ENCODE measurements at regions not wholly inside any gene's neighbourhood (a gene's known extent, or its start where the extent isn't known, plus 50 kb on each side); places are given as distances from the start of the nearest gene placed in this dataset.

GRCh38 chr18:23333827-23334226 is 119.3 kb upstream of the RIOK3 start:
- H3K4me1 Mint-ChIP-seq: no peaks in the 10 kb centered on the region
- peaks cover 6% of the 10 kb centered on the region for H3K9me3 Mint-ChIP-seq
- H3K4me3 Mint-ChIP-seq: no peak overlapping the region
- H3K36me3 Mint-ChIP-seq (ENCODE audit: low read depth): peaks cover 5% of the 10 kb centered on the region
- ATAC-seq (replicated peaks): no peak
- no peaks in the 10 kb centered on the region for H3K27me3 Mint-ChIP-seq
- no peak overlapping the region for H3K27ac Mint-ChIP-seq

- H3K4me3 Mint-ChIP-seq: no peak overlapping the region
- H3K4me1 Mint-ChIP-seq: no peaks in the 10 kb centered on the region
- ATAC-seq (replicated peaks): no peak
- H3K36me3 Mint-ChIP-seq (ENCODE audit: low read depth): peaks cover 5% of the 10 kb centered on the region
- H3K27me3 Mint-ChIP-seq: no peaks in the 10 kb centered on the region
- H3K9me3 Mint-ChIP-seq: peaks cover 3% of the 10 kb centered on the region
- no peak overlapping the region for H3K27ac Mint-ChIP-seq
These were observed 118.5 kb upstream of the RIOK3 start for GRCh38 chr18:23334569-23334968.

DNA sequence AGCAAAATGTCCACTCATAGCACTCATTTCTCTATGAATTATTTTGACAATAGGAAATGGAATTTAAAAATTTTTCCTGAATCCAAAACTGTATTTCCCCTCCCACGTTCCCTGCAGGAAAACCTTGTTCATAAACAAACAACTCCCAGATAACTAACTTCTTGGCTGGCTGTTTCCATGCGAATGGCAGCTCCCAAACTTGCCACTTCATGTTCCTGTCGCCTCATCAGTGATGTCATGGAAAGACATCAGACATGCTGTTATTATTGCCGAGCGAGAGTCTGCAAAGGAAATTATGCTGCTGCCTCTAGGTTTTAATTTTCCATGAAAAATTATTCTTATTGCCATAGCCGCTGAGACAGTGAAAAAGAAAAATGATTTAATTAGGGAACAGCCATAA is 117.0 kb upstream of the RIOK3 start:
- H3K27ac Mint-ChIP-seq: peak overlapping the region; percentile 5
- no peaks in the 10 kb centered on the region for H3K9me3 Mint-ChIP-seq
- H3K4me3 Mint-ChIP-seq: no peak overlapping the region
- no peaks in the 10 kb centered on the region for H3K36me3 Mint-ChIP-seq (ENCODE audit: low read depth)
- ATAC-seq (replicated peaks): no peak
- H3K4me1 Mint-ChIP-seq: peaks cover 4% of the 10 kb centered on the region
- H3K27me3 Mint-ChIP-seq: no peaks in the 10 kb centered on the region

DNA sequence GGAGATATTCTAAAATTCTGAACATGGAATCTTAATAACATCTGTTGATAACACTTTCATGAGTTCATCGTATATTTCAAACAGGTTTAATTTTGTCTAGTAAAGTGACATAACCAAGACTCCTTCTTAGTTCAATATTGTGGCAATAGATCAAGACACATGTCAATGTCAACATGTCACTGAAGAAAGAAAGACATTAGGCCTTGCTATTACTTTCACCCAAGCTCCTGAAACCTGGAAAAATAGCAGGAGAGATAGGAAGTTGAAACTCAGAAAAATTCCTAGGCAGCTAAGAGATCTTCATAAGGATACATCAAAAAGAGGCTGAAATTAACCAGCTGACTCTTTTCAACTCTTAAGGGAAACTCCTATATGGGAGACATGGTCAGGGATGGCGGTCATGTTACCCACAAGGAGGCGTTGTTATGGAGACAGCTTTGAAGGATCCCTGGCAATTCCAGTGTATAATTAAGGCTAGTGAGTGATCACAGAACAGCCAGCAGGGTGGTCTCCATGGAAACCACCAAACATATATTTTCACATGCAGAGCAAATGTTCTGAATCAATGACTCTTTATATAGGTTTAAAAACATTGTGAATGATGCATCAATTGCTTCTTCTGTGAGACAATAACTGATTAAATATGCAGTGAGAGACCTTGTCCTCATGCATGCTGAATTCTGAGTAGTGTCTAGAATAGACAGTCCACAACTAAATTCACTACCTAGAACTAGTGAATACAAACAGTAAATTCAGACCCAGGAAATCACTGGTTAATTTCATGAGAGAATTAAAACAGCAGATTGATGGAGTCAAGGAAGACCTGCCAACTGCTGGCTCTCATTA is 115.3 kb upstream of the RIOK3 start:
- H3K9me3 Mint-ChIP-seq: peaks cover 4% of the 10 kb centered on the region
- no peak overlapping the region for H3K4me3 Mint-ChIP-seq
- H3K36me3 Mint-ChIP-seq (ENCODE audit: low read depth): no peaks in the 10 kb centered on the region
- H3K27me3 Mint-ChIP-seq: no peaks in the 10 kb centered on the region
- no peak overlapping the region for H3K27ac Mint-ChIP-seq
- no peak for ATAC-seq (replicated peaks)
- H3K4me1 Mint-ChIP-seq: peaks cover 11% of the 10 kb centered on the region

DNA sequence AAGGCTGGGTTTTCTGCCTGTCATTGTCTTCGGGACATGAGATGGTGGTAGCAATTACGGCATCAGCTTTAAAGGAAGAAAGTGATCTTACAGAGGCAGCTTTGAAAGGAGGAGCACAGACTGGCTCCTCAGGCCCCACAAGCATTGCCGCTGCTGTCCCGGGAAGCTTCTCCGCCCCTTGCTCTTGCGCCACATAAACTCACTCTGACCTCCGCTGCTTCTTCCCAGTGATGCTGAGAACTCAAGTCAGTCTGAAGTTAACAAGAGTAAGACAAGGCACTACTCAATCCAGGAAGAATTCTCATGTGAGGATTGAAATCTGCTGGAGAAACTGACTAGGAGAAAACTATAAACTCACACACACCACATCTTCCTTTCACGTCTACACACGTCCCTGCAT is 112.4 kb upstream of the RIOK3 start:
- Mint-ChIP-seq H3K27ac (peak overlapping the region; percentile 56), H3K4me1 (peaks cover 11% of the 10 kb centered on the region), H3K4me3 (peak overlapping the region; percentile 45), H3K9me3 (peaks cover 4% of the 10 kb centered on the region), H3K36me3 (ENCODE audit: low read depth) (no peaks in the 10 kb centered on the region), H3K27me3 (no peaks in the 10 kb centered on the region)
- ATAC-seq (replicated peaks): no peak

- ATAC-seq (replicated peaks): peak; percentile 83
- peak overlapping the region; percentile 45 for H3K4me3 Mint-ChIP-seq
- no peaks in the 10 kb centered on the region for H3K36me3 Mint-ChIP-seq (ENCODE audit: low read depth)
- H3K27me3 Mint-ChIP-seq: no peaks in the 10 kb centered on the region
- peaks cover 11% of the 10 kb centered on the region for H3K4me1 Mint-ChIP-seq
- H3K27ac Mint-ChIP-seq: peak overlapping the region; percentile 56
- H3K9me3 Mint-ChIP-seq: peaks cover 4% of the 10 kb centered on the region
These were observed 111.7 kb upstream of the RIOK3 start for GRCh38 chr18:23341383-23341782.

GRCh38 chr18:23341983-23342382 is 111.1 kb upstream of the RIOK3 start:
- Mint-ChIP-seq H3K27ac (no peak overlapping the region), H3K27me3 (no peaks in the 10 kb centered on the region), H3K36me3 (ENCODE audit: low read depth) (no peaks in the 10 kb centered on the region), H3K4me3 (peak overlapping the region; percentile 45), H3K9me3 (peaks cover 4% of the 10 kb centered on the region), H3K4me1 (peaks cover 11% of the 10 kb centered on the region)
- ATAC-seq (replicated peaks): no peak

GRCh38 chr18:23342506-23342905 is 110.6 kb upstream of the RIOK3 start:
- Mint-ChIP-seq H3K36me3 (ENCODE audit: low read depth) (no peaks in the 10 kb centered on the region), H3K4me1 (peaks cover 11% of the 10 kb centered on the region), H3K4me3 (no peak overlapping the region), H3K27me3 (no peaks in the 10 kb centered on the region), H3K9me3 (peaks cover 4% of the 10 kb centered on the region), H3K27ac (no peak overlapping the region)
- ATAC-seq (replicated peaks): peak; percentile 64

DNA sequence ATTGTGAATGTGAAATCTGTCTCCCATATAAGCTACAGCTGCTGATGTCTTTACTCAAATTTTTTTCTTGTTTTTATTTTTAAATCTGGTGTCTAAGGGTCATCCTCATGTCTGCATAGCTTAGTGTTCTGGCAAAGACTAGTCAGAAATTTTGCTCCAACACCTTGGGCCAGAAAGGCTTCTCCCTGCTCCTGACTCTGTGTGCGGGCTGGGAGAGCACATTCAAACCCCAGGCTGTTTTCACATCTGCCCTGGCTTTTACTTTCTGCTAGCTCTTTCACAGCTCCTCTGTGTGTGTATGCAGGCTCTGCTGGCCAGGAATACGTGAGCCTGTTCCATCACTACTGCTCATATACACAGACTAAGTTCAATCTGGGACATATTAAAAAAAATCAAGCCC is 102.9 kb upstream of the RIOK3 start:
- peaks cover 5% of the 10 kb centered on the region for H3K4me1 Mint-ChIP-seq
- H3K9me3 Mint-ChIP-seq: no peaks in the 10 kb centered on the region
- no peaks in the 10 kb centered on the region for H3K27me3 Mint-ChIP-seq
- no peak overlapping the region for H3K27ac Mint-ChIP-seq
- H3K36me3 Mint-ChIP-seq (ENCODE audit: low read depth): peaks cover 34% of the 10 kb centered on the region
- ATAC-seq (replicated peaks): no peak
- no peak overlapping the region for H3K4me3 Mint-ChIP-seq

DNA sequence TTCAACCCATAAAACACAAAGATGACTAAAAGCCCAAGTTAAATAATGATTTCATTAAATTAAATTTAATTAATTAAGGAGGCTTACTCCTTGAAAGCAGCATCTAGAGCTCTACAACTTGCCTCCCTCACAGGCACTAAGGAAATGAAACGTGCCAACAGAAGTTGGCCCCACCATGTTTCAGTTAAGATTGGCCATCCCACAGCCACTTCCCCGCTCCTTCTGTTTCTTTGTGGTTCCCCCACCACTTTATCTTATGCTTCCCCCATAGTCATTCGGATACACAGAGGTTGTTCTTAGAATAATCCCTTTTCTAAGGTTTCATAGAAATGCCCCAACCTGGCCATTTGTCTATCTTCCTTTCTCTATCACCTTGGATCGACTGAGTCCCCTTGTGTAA is 101.6 kb upstream of the RIOK3 start:
- no peak for ATAC-seq (replicated peaks)
- H3K36me3 Mint-ChIP-seq (ENCODE audit: low read depth): peaks cover 34% of the 10 kb centered on the region
- H3K4me3 Mint-ChIP-seq: no peak overlapping the region
- no peaks in the 10 kb centered on the region for H3K27me3 Mint-ChIP-seq
- no peak overlapping the region for H3K27ac Mint-ChIP-seq
- H3K9me3 Mint-ChIP-seq: no peaks in the 10 kb centered on the region
- peaks cover 5% of the 10 kb centered on the region for H3K4me1 Mint-ChIP-seq

DNA sequence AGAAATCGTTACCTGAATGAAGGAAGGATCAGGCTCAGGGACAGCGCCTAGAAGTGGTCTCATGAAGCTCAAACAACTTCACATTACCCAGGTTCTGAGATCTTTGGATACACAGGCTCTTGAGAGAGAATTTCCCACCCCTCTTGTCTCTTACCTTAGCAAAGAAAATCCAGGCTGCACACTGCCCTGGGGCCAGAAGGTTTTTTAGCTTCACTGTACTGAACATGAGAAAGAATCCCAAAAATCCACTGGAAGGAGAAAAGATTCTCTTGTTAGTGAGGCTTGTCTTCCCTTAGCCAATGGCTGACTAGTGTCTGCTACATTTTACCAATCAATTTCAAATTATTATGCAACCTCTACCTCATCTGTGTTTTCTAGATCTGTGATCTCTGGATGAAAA is 101.0 kb upstream of the RIOK3 start:
- Mint-ChIP-seq H3K9me3 (no peaks in the 10 kb centered on the region), H3K27me3 (no peaks in the 10 kb centered on the region), H3K4me3 (no peak overlapping the region), H3K27ac (no peak overlapping the region), H3K4me1 (peaks cover 5% of the 10 kb centered on the region), H3K36me3 (ENCODE audit: low read depth) (peaks cover 34% of the 10 kb centered on the region)
- ATAC-seq (replicated peaks): no peak

GRCh38 chr18:23353459-23353858 is 99.6 kb upstream of the RIOK3 start:
- H3K9me3 Mint-ChIP-seq: no peaks in the 10 kb centered on the region
- H3K4me1 Mint-ChIP-seq: peaks cover 9% of the 10 kb centered on the region
- H3K4me3 Mint-ChIP-seq: no peak overlapping the region
- peaks cover 34% of the 10 kb centered on the region for H3K36me3 Mint-ChIP-seq (ENCODE audit: low read depth)
- H3K27me3 Mint-ChIP-seq: no peaks in the 10 kb centered on the region
- no peak overlapping the region for H3K27ac Mint-ChIP-seq
- ATAC-seq (replicated peaks): no peak

- H3K27me3 Mint-ChIP-seq: no peaks in the 10 kb centered on the region
- H3K27ac Mint-ChIP-seq: no peak overlapping the region
- H3K9me3 Mint-ChIP-seq: no peaks in the 10 kb centered on the region
- ATAC-seq (replicated peaks): no peak
- no peak overlapping the region for H3K4me3 Mint-ChIP-seq
- peaks cover 14% of the 10 kb centered on the region for H3K4me1 Mint-ChIP-seq
- peaks cover 33% of the 10 kb centered on the region for H3K36me3 Mint-ChIP-seq (ENCODE audit: low read depth)
These were observed 98.5 kb upstream of the RIOK3 start for GRCh38 chr18:23354625-23355024.

GRCh38 chr18:23355206-23355605 is 97.9 kb upstream of the RIOK3 start:
- H3K27me3 Mint-ChIP-seq: no peaks in the 10 kb centered on the region
- H3K36me3 Mint-ChIP-seq (ENCODE audit: low read depth): peaks cover 27% of the 10 kb centered on the region
- ATAC-seq (replicated peaks): no peak
- no peak overlapping the region for H3K4me3 Mint-ChIP-seq
- H3K4me1 Mint-ChIP-seq: peaks cover 14% of the 10 kb centered on the region
- H3K27ac Mint-ChIP-seq: no peak overlapping the region
- H3K9me3 Mint-ChIP-seq: no peaks in the 10 kb centered on the region

DNA sequence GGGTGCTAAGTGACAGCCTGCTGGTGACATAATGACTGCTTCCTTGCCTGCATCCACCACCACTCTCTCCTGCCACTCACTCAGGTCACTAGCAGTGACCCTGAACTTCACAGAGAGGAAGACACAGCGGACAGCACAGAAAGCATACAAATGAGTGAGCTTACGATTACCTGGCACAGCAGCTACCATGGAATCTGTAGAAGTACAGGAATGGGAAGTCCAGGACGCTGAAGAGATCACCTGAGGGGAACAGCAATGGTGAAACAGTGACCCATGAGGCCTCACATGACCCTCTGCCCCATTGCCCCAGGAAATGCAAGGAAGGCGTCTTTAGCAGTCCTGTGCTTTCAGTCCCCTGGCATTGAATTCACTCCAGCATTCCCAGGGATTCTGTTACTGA is 96.7 kb upstream of the RIOK3 start:
- Mint-ChIP-seq H3K9me3 (no peaks in the 10 kb centered on the region), H3K27ac (no peak overlapping the region), H3K36me3 (ENCODE audit: low read depth) (peaks cover 20% of the 10 kb centered on the region), H3K4me3 (no peak overlapping the region), H3K4me1 (peaks cover 14% of the 10 kb centered on the region), H3K27me3 (no peaks in the 10 kb centered on the region)
- ATAC-seq (replicated peaks): no peak

All from activated T-helper 17 cell treated with anti-CD3 and anti-CD28 coated beads, Interleukin-2, amount 50 U/mL, for 72 hours (primary cell).